Endothelial cell of umbilical vein (primary cell): ENCODE measurements at regions not wholly inside any gene's neighbourhood (a gene's known extent, or its start where the extent isn't known, plus 50 kb on each side); places are given as distances from the start of the nearest gene placed in this dataset.

ENCODE experiments used
- BruUV-seq: library from RNA; stranded (reverse); fragments of 400-500 nt; replicated peaks from 2 replicates; lab custom pipeline; 2021; lab: Mats Ljungman, UMichigan
- CTCF ChIA-PET: fragments of 300-600, 350-600 bp; sonication (Branson Sonifier 250); formaldehyde crosslinking; loops from one replicate; lab custom pipeline; 2021; ENCODE audit warnings: antibody characterized with exemption, inconsistent platforms; lab: Charles Lee
- POLR2A ChIA-PET: fragments of 300-600, 350-600 bp; sonication (Branson Sonifier 250); formaldehyde crosslinking; loops from one replicate; lab custom pipeline; 2021; ENCODE audit warnings: antibody characterized with exemption, inconsistent platforms; lab: Charles Lee
- DNase-seq: peaks from one replicate; pipeline ENCODE4 v3.0.0-alpha.2; 2011; ENCODE audit warnings: low read depth, low spot score
- FAIRE-seq: peaks from 2 replicates; lab custom pipeline; 2011; peaks lifted over from hg19 to GRCh38; lab: Jason Lieb, UNC
- H2AFZ ChIP-seq: 2 replicates; pipeline ENCODE4 v1.6.0; 2012; ENCODE audit warnings: low read depth, low read length, control low read depth, inconsistent platforms
- H3K27ac ChIP-seq: 2 replicates; pipeline ENCODE4 v1.5.1; 2011; ENCODE audit warnings: low read depth, mild to moderate bottlenecking, control low read depth, low read length, moderate library complexity; ENCODE audit not compliant: insufficient read depth
- H3K27me3 ChIP-seq, 2 experiments: 2 replicates each; pipeline versions ENCODE4 v1.6.0 to v1.6.1; 2011; ENCODE audit warnings: low read length in 2 of 2, mixed read lengths in 1 of 2; ENCODE audit not compliant: control insufficient read depth in 2 of 2, insufficient read depth in 2 of 2
- H3K36me3 ChIP-seq, 2 experiments: 2 replicates in 1 of 2; 3 replicates in 1 of 2; pipeline ENCODE4 v1.5.1; 2011; ENCODE audit warnings: low read length in 2 of 2, mild to moderate bottlenecking in 1 of 2, moderate library complexity in 1 of 2; ENCODE audit not compliant: control insufficient read depth in 2 of 2, insufficient read depth in 2 of 2; ENCODE audit errors: extremely low read depth in 1 of 2
- H3K4me1 ChIP-seq: 3 replicates; pipeline ENCODE4 v1.5.1; 2011; ENCODE audit warnings: mild to moderate bottlenecking, low read length; ENCODE audit not compliant: control insufficient read depth, insufficient read depth; ENCODE audit errors: extremely low read depth
- H3K4me2 ChIP-seq: 2 replicates; pipeline ENCODE4 v1.6.1; 2011; ENCODE audit warnings: low read length, control low read depth, mixed read lengths; ENCODE audit not compliant: insufficient read depth
- H3K4me3 ChIP-seq, 3 experiments: fragments of 200-600 bp in 1 of 3; sonication (generic), shearing (Covaris generic) in 1 of 3; replicated peaks in 1 of 3; 2 replicates each; pipeline ENCODE4 v1.5.1; 2011 to 2016; ENCODE audit warnings: control low read depth in 3 of 3, low read length in 3 of 3, mild to moderate bottlenecking in 2 of 3, inconsistent platforms in 1 of 3, low read depth in 1 of 3, moderate library complexity in 1 of 3; ENCODE audit not compliant: insufficient read depth in 1 of 3
- H3K79me2 ChIP-seq: 2 replicates; pipeline ENCODE4 v1.6.0; 2012; ENCODE audit warnings: low read length, inconsistent platforms; ENCODE audit not compliant: control insufficient read depth, insufficient read depth
- H3K9ac ChIP-seq: replicated peaks from 2 replicates; pipeline ENCODE3; 2011; ENCODE audit warnings: low read length, control low read depth; ENCODE audit not compliant: insufficient read depth; ENCODE audit errors: extremely low read depth
- H3K9me1 ChIP-seq: replicated peaks from 3 replicates; pipeline ENCODE4 v1.6.0; 2011; ENCODE audit warnings: mild to moderate bottlenecking, low read length; ENCODE audit not compliant: control insufficient read depth, insufficient read depth; ENCODE audit errors: extremely low read depth
- H3K9me3 ChIP-seq: replicated peaks from 2 replicates; pipeline ENCODE4 v1.5.1; 2012; ENCODE audit warnings: low read length, inconsistent platforms; ENCODE audit not compliant: control insufficient read depth, insufficient read depth
- H4K20me1 ChIP-seq: replicated peaks from 2 replicates; pipeline ENCODE3; 2011; ENCODE audit warnings: mild to moderate bottlenecking, low read length; ENCODE audit not compliant: control insufficient read depth, insufficient read depth; ENCODE audit errors: extremely low read depth
- CTCF ChIP-seq, 2 donors: IDR thresholded peaks; 1 replicate in 1 of 2; 2 replicates in 1 of 2; pipeline ENCODE4 v1.5.1; 2011; ENCODE audit warnings: low read length in 2 of 2, mild to moderate bottlenecking in 2 of 2, moderate library complexity in 2 of 2, control low read depth in 1 of 2, inconsistent platforms in 1 of 2, low read depth in 1 of 2; ENCODE audit not compliant: insufficient read depth in 1 of 2; ENCODE audit errors: extremely low read depth in 1 of 2
- EZH2 ChIP-seq: IDR thresholded peaks from 2 replicates; pipeline ENCODE4 v1.6.1; 2012; ENCODE audit warnings: borderline replicate concordance, low read depth, mild to moderate bottlenecking, moderate library complexity, low read length, inconsistent platforms; ENCODE audit not compliant: severe bottlenecking
- FOS ChIP-seq: IDR thresholded peaks from 2 replicates; pipeline ENCODE4 v1.6.1; 2011; ENCODE audit warnings: mild to moderate bottlenecking, low read length, moderate library complexity, borderline replicate concordance; ENCODE audit not compliant: insufficient read depth
- GATA2 ChIP-seq: IDR thresholded peaks from 2 replicates; pipeline ENCODE4 v1.7.0; 2011; ENCODE audit warnings: low read depth, mild to moderate bottlenecking, moderate library complexity, mixed read lengths, low read length; ENCODE audit not compliant: insufficient read length, insufficient read depth
- JUN ChIP-seq: IDR thresholded peaks from 2 replicates; pipeline ENCODE4 v1.6.1; 2011; ENCODE audit warnings: borderline replicate concordance, low read depth; ENCODE audit not compliant: insufficient read length, insufficient read depth
- MYC ChIP-seq: IDR thresholded peaks from one replicate; pipeline ENCODE4 v1.6.1; 2011; ENCODE audit warnings: mild to moderate bottlenecking, low read depth, low read length
- POLR2A ChIP-seq: IDR thresholded peaks from 2 replicates; pipeline ENCODE4 v1.6.1; 2012; ENCODE audit warnings: low read depth, mild to moderate bottlenecking, control low read depth, low read length
- POLR2AphosphoS5 ChIP-seq: IDR thresholded peaks from 2 replicates; pipeline ENCODE4 v1.6.1; 2012; ENCODE audit warnings: low read depth, mild to moderate bottlenecking, control low read depth, low read length, moderate library complexity; ENCODE audit not compliant: insufficient read depth
- dilution Hi-C: fragments of 300-500 bp; cut with MboI; formaldehyde crosslinking; loops from one replicate; pipeline ENCODE4 v1.15.0; 2019; ENCODE audit warnings: low sequenced_read_pairs; ENCODE audit not compliant: extremely low pct_ligation_motif_present
- intact Hi-C: fragments of 100-400 bp; cut with micrococcal nuclease; formaldehyde crosslinking; loops from one replicate; pipeline ENCODE4 v1.10.0; 2022
- TF ChIP-seq, protein P1 (sequence below): IDR thresholded peaks from 2 replicates; pipeline ENCODE4 v1.6.1; 2011; ENCODE audit not compliant: insufficient read depth, insufficient read length

DNA sequence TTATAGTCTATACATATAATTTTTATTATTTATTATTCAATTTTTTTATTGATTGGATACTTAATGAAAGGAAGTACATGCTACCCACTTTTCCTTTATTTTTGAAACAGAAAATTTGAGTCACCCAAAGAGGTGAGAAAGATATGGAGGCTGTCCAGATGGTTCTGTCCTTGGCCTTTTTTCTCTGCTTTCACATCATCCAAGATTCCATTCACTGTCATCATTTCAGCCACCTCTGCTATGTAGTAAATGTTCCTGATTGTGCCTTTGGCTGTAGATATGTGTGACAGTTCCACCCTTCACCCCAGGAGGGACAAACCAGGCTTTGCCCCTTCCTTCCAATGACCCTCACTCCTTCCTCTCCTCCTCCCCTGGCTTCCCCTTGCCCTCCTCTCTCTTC is 675.7 kb upstream of the ID2 start:
- Histone ChIP-seq H3K4me3 (no peak overlapping the region), H2AFZ (no peak overlapping the region), H3K9me1 (no peaks in the 10 kb centered on the region), H3K79me2 (no peaks in the 10 kb centered on the region), H4K20me1 (no peaks in the 10 kb centered on the region), H3K27me3 (no peaks in the 10 kb centered on the region), H3K9me3 (peaks cover 3% of the 10 kb centered on the region), H3K4me1 (no peaks in the 10 kb centered on the region), H3K36me3 (no peaks in the 10 kb centered on the region), H3K9ac (no peak overlapping the region), H3K4me2 (no peak overlapping the region), H3K27ac (no peak overlapping the region)
- ChIA-PET CTCF (no interaction called here), POLR2A (no interaction called here)
- DNase-seq (no peak), FAIRE-seq (no peak)
- intact Hi-C loops (no loop called here), dilution Hi-C loops (no loop called here)
- BruUV-seq: no TSS peak
- TF ChIP-seq, protein P1, sequence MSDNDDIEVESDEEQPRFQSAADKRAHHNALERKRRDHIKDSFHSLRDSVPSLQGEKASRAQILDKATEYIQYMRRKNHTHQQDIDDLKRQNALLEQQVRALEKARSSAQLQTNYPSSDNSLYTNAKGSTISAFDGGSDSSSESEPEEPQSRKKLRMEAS: no peak
- TF ChIP-seq POLR2AphosphoS5 (no peak), JUN (no peak), CTCF (IDR thresholded peaks at IDR 0.05; ENCODE audit: extremely low read depth in 1 of 2, insufficient read depth in 1 of 2, low read depth in 1 of 2, low read length in 2 of 2) (no peak), POLR2A (no peak), MYC (no peak), EZH2 (no peak), FOS (no peak), GATA2 (no peak)
